H9 (cell line): ENCODE measurements at regions not wholly inside any gene's neighbourhood (a gene's known extent, or its start where the extent isn't known, plus 50 kb on each side); places are given as distances from the start of the nearest gene placed in this dataset.

Source experiments
- DNase-seq: peaks from one replicate; pipeline ENCODE4 v3.0.0-alpha.2; 2017
- H2AFZ ChIP-seq: one replicate; pipeline ENCODE4 v1.6.1; 2013; ENCODE audit warnings: mild to moderate bottlenecking, low read length, control low read depth, moderate library complexity
- H2AK5ac ChIP-seq: 2 replicates; pipeline ENCODE4 v1.6.1; 2013; ENCODE audit warnings: low read length, control low read depth, mixed read lengths; ENCODE audit not compliant: insufficient read length
- H2BK120ac ChIP-seq: one replicate; pipeline ENCODE4 v1.6.1; 2013; ENCODE audit warnings: low read depth, mild to moderate bottlenecking, low read length, control low read depth, inconsistent platforms; ENCODE audit not compliant: poor library complexity, severe bottlenecking
- H2BK12ac ChIP-seq: 2 replicates; pipeline ENCODE4 v1.6.1; 2013; ENCODE audit warnings: low read length, control low read depth, mixed read lengths, low read depth; ENCODE audit not compliant: insufficient read length
- H2BK15ac ChIP-seq: 2 replicates; pipeline ENCODE4 v1.6.1; 2013; ENCODE audit warnings: low read depth, low read length, control low read depth
- H2BK20ac ChIP-seq: one replicate; pipeline ENCODE4 v1.6.1; 2013; ENCODE audit warnings: low read depth, mild to moderate bottlenecking, low read length, control low read depth, inconsistent platforms; ENCODE audit not compliant: poor library complexity, severe bottlenecking
- H2BK5ac ChIP-seq: 2 replicates; pipeline ENCODE4 v1.6.1; 2013; ENCODE audit warnings: low read length, control low read depth, mixed read lengths; ENCODE audit not compliant: insufficient read length
- H3K14ac ChIP-seq: 2 replicates; pipeline ENCODE4 v1.6.1; 2013; ENCODE audit warnings: low read length, control low read depth; ENCODE audit not compliant: insufficient read depth
- H3K18ac ChIP-seq: 2 replicates; pipeline ENCODE4 v1.6.1; 2013; ENCODE audit warnings: low read depth, mild to moderate bottlenecking, mixed read lengths, low read length, control low read depth; ENCODE audit not compliant: insufficient read length
- H3K23ac ChIP-seq: 2 replicates; pipeline ENCODE4 v1.6.1; 2013; ENCODE audit warnings: low read length, control low read depth, mixed read lengths, low read depth; ENCODE audit not compliant: insufficient read length
- H3K23me2 ChIP-seq: 2 replicates; pipeline ENCODE4 v1.6.1; 2013; ENCODE audit warnings: low read depth, mild to moderate bottlenecking, mixed read lengths, low read length, control low read depth; ENCODE audit not compliant: insufficient read length, poor library complexity, severe bottlenecking
- H3K27ac ChIP-seq: 2 replicates; pipeline ENCODE4 v1.5.1; 2013; ENCODE audit warnings: low read length, control low read depth, mixed read lengths, low read depth; ENCODE audit not compliant: insufficient read length
- H3K27me3 ChIP-seq: 2 replicates; pipeline ENCODE4 v1.6.1; 2013; ENCODE audit warnings: low read length, control low read depth, inconsistent platforms; ENCODE audit not compliant: insufficient read depth
- H3K4ac ChIP-seq: 2 replicates; pipeline ENCODE4 v1.6.1; 2013; ENCODE audit warnings: low read depth, mild to moderate bottlenecking, control low read depth, inconsistent platforms, low read length, moderate library complexity
- H3K4me1 ChIP-seq: 2 replicates; pipeline ENCODE4 v1.6.1; 2013; ENCODE audit warnings: low read length, control low read depth, inconsistent platforms; ENCODE audit not compliant: insufficient read depth
- H3K4me2 ChIP-seq: 2 replicates; pipeline ENCODE4 v1.6.1; 2013; ENCODE audit warnings: low read length, control low read depth, mixed read lengths; ENCODE audit not compliant: insufficient read length, insufficient read depth
- H3K56ac ChIP-seq: 2 replicates; pipeline ENCODE4 v1.6.1; 2013; ENCODE audit warnings: low read depth, mild to moderate bottlenecking, mixed read lengths, low read length, control low read depth; ENCODE audit not compliant: insufficient read length
- H3K79me1 ChIP-seq: 2 replicates; pipeline ENCODE4 v1.6.1; 2013; ENCODE audit warnings: low read depth, mild to moderate bottlenecking, moderate library complexity, low read length, control low read depth, inconsistent platforms; ENCODE audit not compliant: insufficient read depth, poor library complexity, severe bottlenecking
- H3K79me2 ChIP-seq: 2 replicates; pipeline ENCODE4 v1.6.1; 2013; ENCODE audit warnings: low read length, control low read depth, inconsistent platforms; ENCODE audit not compliant: insufficient read depth
- H3K9ac ChIP-seq: 2 replicates; pipeline ENCODE4 v1.6.1; 2013; ENCODE audit warnings: low read length, control low read depth, mixed read lengths; ENCODE audit not compliant: insufficient read length; ENCODE audit errors: extremely low read depth
- H3K9me3 ChIP-seq: one replicate; pipeline ENCODE4 v1.6.1; 2013; ENCODE audit warnings: low read depth, low read length, inconsistent platforms; ENCODE audit not compliant: control insufficient read depth
- H3T11ph ChIP-seq: one replicate; pipeline ENCODE4 v1.6.1; 2013; ENCODE audit warnings: mild to moderate bottlenecking, low read length, control low read depth, inconsistent platforms
- H4K20me1 ChIP-seq: one replicate; pipeline ENCODE4 v1.6.1; 2013; ENCODE audit not compliant: control insufficient read depth, insufficient read length, insufficient read depth
- H4K5ac ChIP-seq: 2 replicates; pipeline ENCODE4 v1.6.1; 2013; ENCODE audit warnings: low read depth, mild to moderate bottlenecking, mixed read lengths, low read length, control low read depth; ENCODE audit not compliant: insufficient read length
- H4K8ac ChIP-seq: replicated peaks from 2 replicates; pipeline ENCODE4 v1.6.1; 2013; ENCODE audit warnings: low read length, control low read depth, mixed read lengths, low read depth; ENCODE audit not compliant: insufficient read length
- H4K91ac ChIP-seq: 2 replicates; pipeline ENCODE4 v1.6.1; 2013; ENCODE audit warnings: low read depth, mild to moderate bottlenecking, moderate library complexity, mixed read lengths, low read length, control low read depth; ENCODE audit not compliant: insufficient read length
- H3K27ac Mint-ChIP-seq, 3 experiments: 2 replicates in 2 of 3; 3 replicates in 1 of 3; pipeline ENCODE4 v1.8.0; 2020 to 2021; ENCODE audit warnings: mixed read lengths in 3 of 3, mild to moderate bottlenecking in 1 of 3, moderate library complexity in 1 of 3
- H3K27me3 Mint-ChIP-seq: 2 replicates; pipeline ENCODE4 v1.8.0; 2021; ENCODE audit warnings: low read depth, mild to moderate bottlenecking, moderate library complexity, mixed read lengths
- H3K36me3 Mint-ChIP-seq, 3 experiments: 2 replicates in 2 of 3; 3 replicates in 1 of 3; pipeline ENCODE4 v1.8.0; 2020 to 2021; ENCODE audit warnings: low read depth in 3 of 3, mixed read lengths in 3 of 3; ENCODE audit not compliant: insufficient read depth in 1 of 3
- H3K4me1 Mint-ChIP-seq, 2 experiments: 2 replicates each; pipeline ENCODE4 v1.8.0; 2020; ENCODE audit warnings: mixed read lengths in 2 of 2
- H3K4me3 Mint-ChIP-seq, 2 experiments: 2 replicates in 1 of 2; 3 replicates in 1 of 2; pipeline ENCODE4 v1.8.0; 2020 to 2021; ENCODE audit warnings: mild to moderate bottlenecking in 2 of 2, mixed read lengths in 2 of 2, moderate library complexity in 1 of 2
- H3K9me3 Mint-ChIP-seq, 2 experiments: 2 replicates in 1 of 2; 3 replicates in 1 of 2; pipeline ENCODE4 v1.8.0; 2020; ENCODE audit warnings: mild to moderate bottlenecking in 2 of 2, mixed read lengths in 2 of 2, moderate library complexity in 1 of 2
- WGBS: extraction: QIAGEN DNeasy Blood & Tissue Kit; methylation state at CpG from one replicate; pipeline ENCODE4 v1.1.7; 2013; ENCODE audit warnings: missing lambda C conversion rate, low lambda C conversion rate, mixed read lengths; ENCODE audit not compliant: insufficient read length; ENCODE audit errors: extremely low coverage; 5-methylcytosine and 5-hydroxymethylcytosine counted together
- TF ChIP-seq, protein P1 (sequence below): fragments of 200-600 bp; sonication (generic); conservative IDR thresholded peaks from 3 replicates; pipeline ENCODE4 v1.8.0; 2021; ENCODE audit warnings: antibody characterized with exemption, mild to moderate bottlenecking

GRCh38 chr4:110808351-110808878 is 185.5 kb upstream of the PITX2 start:
- no peaks in the 10 kb centered on the region for H3K27me3 ChIP-seq
- H2BK20ac ChIP-seq = no peak overlapping the region
- no peak overlapping the region for H2AK5ac ChIP-seq
- no peak overlapping the region for H2BK15ac ChIP-seq
- no peaks in the 10 kb centered on the region for H3K79me1 ChIP-seq
- H3K27me3 Mint-ChIP-seq = no peaks in the 10 kb centered on the region
- peaks cover 0 to 3% of the 10 kb centered on the region in 2 experiments; a peak in 1 of 5 replicates for H3K9me3 Mint-ChIP-seq
- H3K4ac ChIP-seq = no peak overlapping the region
- DNase-seq = no peak
- H3K9me3 ChIP-seq = no peaks in the 10 kb centered on the region
- no peak overlapping the region for H3K27ac Mint-ChIP-seq
- no CpG with 5 or more reads among the region's 6 CpGs for WGBS
- no peak overlapping the region for H3K23ac ChIP-seq
- H3K36me3 Mint-ChIP-seq = no peaks in the 10 kb centered on the region
- no peak overlapping the region for H3K18ac ChIP-seq
- no peak overlapping the region for H2BK12ac ChIP-seq
- no peaks in the 10 kb centered on the region for H3K79me2 ChIP-seq
- no peak overlapping the region for H4K5ac ChIP-seq
- H4K20me1 ChIP-seq = no peaks in the 10 kb centered on the region
- H3K23me2 ChIP-seq = no peaks in the 10 kb centered on the region
- H2AFZ ChIP-seq = no peak overlapping the region
- no peak overlapping the region for H3T11ph ChIP-seq
- no peak overlapping the region for H4K91ac ChIP-seq
- H3K4me1 ChIP-seq = no peaks in the 10 kb centered on the region
- no peak overlapping the region for H3K56ac ChIP-seq
- TF ChIP-seq, protein P1, sequence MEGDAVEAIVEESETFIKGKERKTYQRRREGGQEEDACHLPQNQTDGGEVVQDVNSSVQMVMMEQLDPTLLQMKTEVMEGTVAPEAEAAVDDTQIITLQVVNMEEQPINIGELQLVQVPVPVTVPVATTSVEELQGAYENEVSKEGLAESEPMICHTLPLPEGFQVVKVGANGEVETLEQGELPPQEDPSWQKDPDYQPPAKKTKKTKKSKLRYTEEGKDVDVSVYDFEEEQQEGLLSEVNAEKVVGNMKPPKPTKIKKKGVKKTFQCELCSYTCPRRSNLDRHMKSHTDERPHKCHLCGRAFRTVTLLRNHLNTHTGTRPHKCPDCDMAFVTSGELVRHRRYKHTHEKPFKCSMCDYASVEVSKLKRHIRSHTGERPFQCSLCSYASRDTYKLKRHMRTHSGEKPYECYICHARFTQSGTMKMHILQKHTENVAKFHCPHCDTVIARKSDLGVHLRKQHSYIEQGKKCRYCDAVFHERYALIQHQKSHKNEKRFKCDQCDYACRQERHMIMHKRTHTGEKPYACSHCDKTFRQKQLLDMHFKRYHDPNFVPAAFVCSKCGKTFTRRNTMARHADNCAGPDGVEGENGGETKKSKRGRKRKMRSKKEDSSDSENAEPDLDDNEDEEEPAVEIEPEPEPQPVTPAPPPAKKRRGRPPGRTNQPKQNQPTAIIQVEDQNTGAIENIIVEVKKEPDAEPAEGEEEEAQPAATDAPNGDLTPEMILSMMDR = no peak
- H3K9ac ChIP-seq = no peak overlapping the region
- H2BK120ac ChIP-seq = no peak overlapping the region
- H3K4me3 Mint-ChIP-seq = no peak overlapping the region
- H2BK5ac ChIP-seq = no peak overlapping the region
- H3K4me2 ChIP-seq = no peak overlapping the region
- no peak overlapping the region for H3K14ac ChIP-seq
- no peaks in the 10 kb centered on the region for H3K4me1 Mint-ChIP-seq
- no peak overlapping the region for H3K27ac ChIP-seq
- H4K8ac ChIP-seq = no peak overlapping the region
